HG02884 (cell line): ENCODE measurements at regions not wholly inside any gene's neighbourhood (a gene's known extent, or its start where the extent isn't known, plus 50 kb on each side); places are given as distances from the start of the nearest gene placed in this dataset.

Source experiments
- ATAC-seq: cut with Tn5 transposase; IDR thresholded peaks from one replicate; pipeline ENCODE4 v1.9.1; 2021; ENCODE audit warnings: mild to moderate bottlenecking, moderate library complexity; ENCODE audit not compliant: unreplicated experiment

- ATAC-seq = no peak
Measured at GRCh38 chr4:57291911-57292310, 181.7 kb upstream of the IGFBP7 start.

- ATAC-seq = no peak
Measured at GRCh38 chr4:57287687-57288604, 177.8 kb upstream of the IGFBP7 start.

DNA sequence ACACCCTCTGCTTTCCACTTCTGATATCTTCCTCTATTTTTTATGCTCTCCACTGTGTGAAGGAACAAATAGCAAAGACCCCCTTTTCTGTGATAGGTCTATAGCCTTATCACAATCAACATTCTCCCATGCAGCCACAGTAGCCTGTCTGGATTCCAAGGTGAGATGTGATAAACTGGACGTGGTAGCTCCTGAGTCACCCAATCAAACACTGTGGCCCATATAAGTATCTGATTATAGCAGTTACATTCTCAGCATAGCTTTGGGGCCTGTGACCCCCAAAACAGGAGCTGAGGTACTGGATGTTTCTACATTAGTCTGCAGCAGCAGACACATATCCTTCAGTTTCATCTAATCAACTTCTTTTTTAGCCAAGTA lies 172.7 kb upstream of the IGFBP7 start:
- ATAC-seq = no peak

- ATAC-seq = no peak
Measured at GRCh38 chr4:57280481-57280880, 170.3 kb upstream of the IGFBP7 start.

DNA sequence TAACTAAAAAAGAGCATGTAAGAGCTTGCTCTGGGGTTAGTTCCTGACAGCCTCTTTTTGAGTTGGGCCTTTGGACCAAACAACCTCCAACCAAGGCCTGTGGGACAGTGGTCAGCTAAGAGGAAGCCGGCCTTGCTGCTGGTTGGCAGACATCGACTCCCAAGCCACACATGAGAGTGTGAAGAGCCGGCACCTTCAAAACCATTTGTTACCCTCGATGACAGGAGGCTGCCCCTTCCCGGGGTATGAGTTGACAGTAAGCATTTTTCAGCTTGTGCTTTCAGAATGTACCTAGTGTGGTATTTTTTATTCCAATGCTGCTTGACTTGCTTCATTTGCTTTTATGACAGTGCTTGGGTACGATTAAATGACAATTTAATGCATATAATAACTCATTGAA lies 168.6 kb upstream of the IGFBP7 start:
- no peak for ATAC-seq

GRCh38 chr4:57274082-57274481 lies 163.9 kb upstream of the IGFBP7 start:
- no peak for ATAC-seq

GRCh38 chr4:57270346-57270745 lies 160.2 kb upstream of the IGFBP7 start:
- ATAC-seq = no peak

DNA sequence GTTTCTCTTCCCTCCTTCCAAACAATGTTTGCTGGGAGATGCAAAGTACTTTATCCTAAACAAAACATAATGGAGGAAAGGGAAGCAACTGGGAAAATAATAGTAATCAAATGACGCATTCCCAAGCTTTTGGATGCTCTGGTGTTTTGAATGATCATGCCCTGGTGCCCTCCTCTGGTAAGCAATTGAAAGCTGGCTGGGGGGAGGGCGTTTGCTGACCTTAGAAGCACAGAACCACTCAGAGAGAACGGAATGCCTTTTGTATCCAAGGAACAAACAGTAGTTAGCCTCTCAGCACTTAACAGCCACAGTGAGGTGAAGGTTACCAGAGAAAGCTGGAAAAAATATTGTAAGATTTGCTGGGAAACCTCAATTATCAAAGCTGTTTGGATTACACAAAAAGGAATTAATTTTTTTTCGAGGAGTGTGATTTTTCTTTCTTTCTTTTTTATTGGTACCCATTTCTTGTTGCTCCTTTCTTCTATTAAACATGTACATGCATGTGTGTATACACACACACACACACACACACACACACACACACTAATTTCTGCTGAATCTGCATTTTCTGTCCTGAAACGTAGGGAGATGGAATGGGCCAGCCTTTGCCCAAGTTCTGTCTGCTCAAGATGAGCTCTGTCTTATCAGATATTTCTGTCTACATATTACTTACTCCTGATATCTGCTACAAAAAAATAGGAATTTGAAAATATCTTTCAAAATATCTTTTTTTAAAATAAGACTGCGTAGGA lies 155.8 kb upstream of the IGFBP7 start:
- ATAC-seq = no peak

DNA sequence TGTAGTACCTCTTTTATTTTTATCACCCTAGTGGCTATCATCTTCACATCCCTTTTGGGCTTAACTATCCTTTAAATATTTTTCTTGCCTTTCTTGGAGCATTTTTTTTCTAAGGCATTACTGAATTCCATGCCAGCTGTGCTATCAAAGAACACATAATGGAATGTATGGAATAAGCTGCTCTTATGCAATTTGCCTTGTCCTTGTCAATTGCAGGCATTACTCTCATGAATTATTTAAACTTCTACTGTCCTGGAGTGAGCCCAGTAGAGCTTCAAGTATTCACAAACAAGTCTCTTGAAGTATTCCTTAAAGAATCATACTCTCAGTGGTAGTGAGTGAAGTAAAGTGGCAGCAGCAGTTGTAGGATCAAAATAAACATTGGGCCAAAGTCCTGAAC lies 144.6 kb upstream of the IGFBP7 start:
- ATAC-seq = no peak

- ATAC-seq = no peak
Measured at GRCh38 chr4:57249083-57249482, 138.9 kb upstream of the IGFBP7 start.

- ATAC-seq = no peak
Measured at GRCh38 chr4:57243076-57243475, 132.9 kb upstream of the IGFBP7 start.

- ATAC-seq = no peak
Measured at GRCh38 chr4:57234252-57234775, 124.1 kb upstream of the IGFBP7 start.

DNA sequence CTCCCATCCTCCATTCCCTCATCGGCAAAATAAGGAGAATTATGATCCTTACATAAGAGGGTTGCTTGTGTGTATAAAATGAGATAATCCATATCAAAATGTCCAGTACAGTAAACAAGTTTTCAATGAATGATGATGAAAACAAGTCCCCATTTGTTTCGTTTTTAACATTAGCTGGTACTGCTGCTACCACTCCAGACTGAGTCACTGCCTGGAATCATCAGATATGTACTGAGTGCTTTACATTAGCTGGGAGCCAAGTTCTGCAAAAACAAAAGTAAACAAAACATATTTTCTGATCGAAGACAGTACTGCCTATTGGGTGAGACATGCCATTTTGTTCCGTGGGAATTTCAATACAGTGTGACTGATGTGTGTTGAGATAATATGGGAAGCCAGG lies 123.2 kb upstream of the IGFBP7 start:
- no peak for ATAC-seq

- no peak for ATAC-seq
Measured at GRCh38 chr4:57231781-57232180, 121.6 kb upstream of the IGFBP7 start.

GRCh38 chr4:57220734-57221133 lies 110.5 kb upstream of the IGFBP7 start:
- no peak for ATAC-seq

DNA sequence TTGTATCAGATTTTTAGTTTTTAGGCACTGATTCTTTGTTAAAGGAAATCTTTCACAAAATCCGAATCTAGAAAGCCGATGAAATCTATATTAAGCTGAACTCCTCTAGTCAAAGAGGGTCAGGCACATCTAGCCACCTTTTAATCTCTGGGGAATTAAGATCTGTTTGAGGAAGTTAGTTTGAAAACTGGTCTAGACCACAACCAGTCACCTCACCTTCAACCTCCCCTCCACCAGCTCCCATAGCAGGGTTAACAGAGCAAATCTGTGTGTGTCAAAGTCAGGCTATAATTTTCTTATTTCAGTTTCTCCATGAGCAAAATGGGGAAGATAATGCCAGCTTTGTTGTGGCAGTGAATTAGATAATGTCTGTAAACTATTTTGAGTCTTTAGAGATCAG lies 110.0 kb upstream of the IGFBP7 start:
- ATAC-seq = no peak

GRCh38 chr4:57219431-57219830 lies 109.2 kb upstream of the IGFBP7 start:
- ATAC-seq = no peak

GRCh38 chr4:57214654-57215411 lies 104.6 kb upstream of the IGFBP7 start:
- no peak for ATAC-seq

- ATAC-seq = no peak
Measured at GRCh38 chr4:57211131-57211530, 100.9 kb upstream of the IGFBP7 start.

DNA sequence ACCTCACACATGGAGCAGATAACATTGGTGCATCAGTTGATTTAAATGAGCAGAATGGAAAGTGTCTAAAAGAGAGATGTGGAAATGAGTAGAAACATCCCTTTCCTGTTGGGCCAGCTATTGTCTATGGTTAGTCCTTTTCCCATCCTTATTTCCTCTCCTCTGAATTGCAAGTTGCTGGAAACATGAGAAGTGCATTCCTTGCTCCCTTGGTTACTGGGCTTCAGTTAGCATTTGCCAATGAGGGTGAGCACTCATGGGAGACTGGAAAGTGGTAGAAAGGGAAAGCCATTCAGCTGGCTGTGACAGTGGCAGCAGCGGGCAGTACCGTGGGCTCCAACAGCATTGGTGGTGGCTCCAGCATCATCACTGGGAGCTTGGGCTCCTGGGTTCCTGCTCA lies 96.0 kb upstream of the IGFBP7 start:
- no peak for ATAC-seq

GRCh38 chr4:57205580-57205979 lies 95.4 kb upstream of the IGFBP7 start:
- no peak for ATAC-seq
